Lung (tissue), 11 donors: ENCODE measurements at regions not wholly inside any gene's neighbourhood (a gene's known extent, or its start where the extent isn't known, plus 50 kb on each side); places are given as distances from the start of the nearest gene placed in this dataset.

Experiments
- ATAC-seq: fragments of 200-7000 bp; cut with Tn5 transposase; one replicate; pipeline ENCODE4 v1.9.1; 2020; ENCODE audit warnings: moderate number of reproducible peaks; ENCODE audit not compliant: insufficient read depth, low FRiP score
- DNase-seq, 3 donors: peaks; one replicate each; pipeline ENCODE4 v3.0.0-alpha.2; 2013 to 2017
- H3K27ac ChIP-seq, 2 donors: one replicate each; pipeline ENCODE4 v1.5.1; 2013; ENCODE audit warnings: mild to moderate bottlenecking in 2 of 2, moderate library complexity in 2 of 2, control low read depth in 1 of 2, inconsistent platforms in 1 of 2, low read depth in 1 of 2, low read length in 1 of 2
- H3K27me3 ChIP-seq, 3 donors: one replicate each; pipeline ENCODE4 v1.5.1; 2013; ENCODE audit warnings: low read length in 2 of 3; ENCODE audit not compliant: control insufficient read depth in 3 of 3, insufficient read depth in 3 of 3
- H3K36me3 ChIP-seq, 4 donors: one replicate each; pipeline ENCODE4 v1.5.1; 2013; ENCODE audit warnings: low read length in 4 of 4, mild to moderate bottlenecking in 1 of 4, moderate library complexity in 1 of 4; ENCODE audit not compliant: control insufficient read depth in 4 of 4, insufficient read depth in 4 of 4
- H3K4me1 ChIP-seq, 5 donors: one replicate each; pipeline ENCODE4 v1.5.1; 2013; ENCODE audit warnings: low read length in 5 of 5, mild to moderate bottlenecking in 2 of 5, moderate library complexity in 1 of 5; ENCODE audit not compliant: control insufficient read depth in 5 of 5, insufficient read depth in 5 of 5
- H3K4me3 ChIP-seq: one replicate; pipeline ENCODE4 v1.5.1; 2013; ENCODE audit warnings: mild to moderate bottlenecking, control low read depth, moderate library complexity
- H3K9ac ChIP-seq, 2 donors: one replicate each; pipeline ENCODE4 v1.5.1; 2013; ENCODE audit warnings: low read length in 2 of 2, control low read depth in 1 of 2; ENCODE audit not compliant: insufficient read depth in 1 of 2
- H3K9me3 ChIP-seq, 4 donors: one replicate each; pipeline ENCODE4 v1.5.1; 2013; ENCODE audit warnings: low read length in 3 of 4, mild to moderate bottlenecking in 1 of 4, moderate library complexity in 1 of 4; ENCODE audit not compliant: control insufficient read depth in 4 of 4, insufficient read depth in 3 of 4
- WGBS, 2 donors: extraction: QIAGEN DNeasy Blood & Tissue Kit; methylation state at CpG; one replicate each; pipeline ENCODE4 v1.1.7; 2013; 5-methylcytosine and 5-hydroxymethylcytosine counted together
- TF ChIP-seq, protein P1 (sequence below): IDR thresholded peaks from 2 replicates; pipeline ENCODE4 v1.5.1; 2012; ENCODE audit warnings: mild to moderate bottlenecking; ENCODE audit errors: control extremely low read depth, extremely low read depth
- donor health status: control.
- donor health status: control.
- donor health status: Bipolar disorder and iron deficiency.
- donor health status: healthy.
- donor health status: DM: yes; HTN: yes; CAD: no.

DNA sequence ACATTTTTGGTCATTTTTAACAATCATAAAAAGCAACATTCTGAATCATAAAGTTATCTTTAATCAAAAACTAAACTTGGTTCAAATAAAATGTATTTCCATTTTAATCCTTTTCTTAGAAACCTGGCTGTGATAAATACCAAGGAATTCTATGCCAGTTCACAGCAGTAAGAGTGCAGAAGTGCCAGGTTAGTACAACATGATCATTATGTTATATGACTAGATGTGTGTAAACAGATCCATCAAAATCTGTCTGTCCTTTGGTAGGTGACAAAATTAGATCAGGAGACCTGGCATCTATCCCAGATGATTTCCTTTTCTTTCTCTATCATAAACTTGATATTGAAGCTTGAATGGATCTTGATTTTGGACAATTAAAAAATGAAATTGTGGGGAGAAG lies 200.6 kb upstream of the STXBP6 start:
- DNase-seq (no peak), ATAC-seq (no peak)
- H3K4me1 ChIP-seq = no peaks in the 10 kb centered on the region
- H3K4me3 ChIP-seq = no peak overlapping the region
- H3K36me3 ChIP-seq = no peaks in the 10 kb centered on the region
- H3K9me3 ChIP-seq = no peaks in the 10 kb centered on the region
- H3K27ac ChIP-seq = no peak overlapping the region
- H3K9ac ChIP-seq = no peak overlapping the region
- no peaks in the 10 kb centered on the region for H3K27me3 ChIP-seq
- TF ChIP-seq, protein P1, sequence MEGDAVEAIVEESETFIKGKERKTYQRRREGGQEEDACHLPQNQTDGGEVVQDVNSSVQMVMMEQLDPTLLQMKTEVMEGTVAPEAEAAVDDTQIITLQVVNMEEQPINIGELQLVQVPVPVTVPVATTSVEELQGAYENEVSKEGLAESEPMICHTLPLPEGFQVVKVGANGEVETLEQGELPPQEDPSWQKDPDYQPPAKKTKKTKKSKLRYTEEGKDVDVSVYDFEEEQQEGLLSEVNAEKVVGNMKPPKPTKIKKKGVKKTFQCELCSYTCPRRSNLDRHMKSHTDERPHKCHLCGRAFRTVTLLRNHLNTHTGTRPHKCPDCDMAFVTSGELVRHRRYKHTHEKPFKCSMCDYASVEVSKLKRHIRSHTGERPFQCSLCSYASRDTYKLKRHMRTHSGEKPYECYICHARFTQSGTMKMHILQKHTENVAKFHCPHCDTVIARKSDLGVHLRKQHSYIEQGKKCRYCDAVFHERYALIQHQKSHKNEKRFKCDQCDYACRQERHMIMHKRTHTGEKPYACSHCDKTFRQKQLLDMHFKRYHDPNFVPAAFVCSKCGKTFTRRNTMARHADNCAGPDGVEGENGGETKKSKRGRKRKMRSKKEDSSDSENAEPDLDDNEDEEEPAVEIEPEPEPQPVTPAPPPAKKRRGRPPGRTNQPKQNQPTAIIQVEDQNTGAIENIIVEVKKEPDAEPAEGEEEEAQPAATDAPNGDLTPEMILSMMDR = no peak

DNA sequence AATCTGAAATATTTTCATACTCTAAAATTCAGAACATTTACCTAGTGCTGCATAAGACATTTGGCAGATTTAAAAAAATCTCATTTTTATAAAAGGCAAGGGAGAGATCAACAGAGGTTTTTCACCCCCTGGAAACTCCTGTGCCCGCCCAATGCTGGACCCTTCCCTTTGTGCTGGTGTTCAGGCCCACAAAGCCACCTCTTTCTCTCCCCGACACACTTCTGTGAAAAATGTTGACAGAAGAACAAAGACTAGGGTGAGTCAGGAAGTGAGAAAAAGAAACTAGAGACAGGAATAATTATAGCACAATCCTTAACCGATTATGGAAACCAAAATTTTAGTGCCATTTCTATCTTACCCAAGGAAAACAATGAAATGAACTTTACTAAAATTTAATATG lies 197.7 kb upstream of the STXBP6 start:
- Histone ChIP-seq H3K4me1 (no peaks in the 10 kb centered on the region), H3K27me3 (no peaks in the 10 kb centered on the region), H3K9ac (no peak overlapping the region), H3K27ac (no peak overlapping the region), H3K36me3 (no peaks in the 10 kb centered on the region), H3K4me3 (no peak overlapping the region), H3K9me3 (peaks cover 0 to 4% (median 0%) of the 10 kb centered on the region in 4 donors)
- 66 to 68% methylated on average over 3 of the region's 3 CpGs for WGBS, 2 donors
- TF ChIP-seq, protein P1 = no peak
- ATAC-seq (no peak), DNase-seq (no peak)

DNA sequence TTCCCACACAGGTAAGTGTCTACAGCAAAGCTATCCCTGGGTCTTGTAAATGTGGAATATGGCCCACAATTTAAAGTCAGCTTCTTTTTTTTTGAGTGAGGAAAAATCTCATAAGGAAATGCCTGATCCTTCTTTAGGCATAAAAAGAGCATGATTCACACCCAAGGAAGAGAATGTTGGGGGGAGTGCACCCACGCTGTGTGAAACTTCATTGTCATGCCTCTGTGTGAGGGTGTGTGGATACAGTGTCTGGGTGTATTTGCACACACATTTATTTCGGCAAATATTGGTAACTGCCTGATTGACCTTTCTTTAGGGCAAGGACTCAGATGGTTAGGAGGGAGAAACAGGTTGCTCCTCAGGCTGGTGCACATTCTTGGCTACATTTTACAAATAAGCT lies 196.8 kb upstream of the STXBP6 start:
- ATAC-seq (no peak), DNase-seq (no peak)
- no peak overlapping the region for H3K27ac ChIP-seq
- H3K4me3 ChIP-seq = no peak overlapping the region
- H3K4me1 ChIP-seq = no peaks in the 10 kb centered on the region
- H3K9ac ChIP-seq = no peak overlapping the region
- 84 to 85% methylated on average over 2 of the region's 2 CpGs for WGBS, 2 donors
- TF ChIP-seq, protein P1 = no peak
- H3K36me3 ChIP-seq = no peaks in the 10 kb centered on the region
- H3K27me3 ChIP-seq = no peaks in the 10 kb centered on the region
- peaks cover 0 to 4% (median 0%) of the 10 kb centered on the region in 4 donors for H3K9me3 ChIP-seq

DNA sequence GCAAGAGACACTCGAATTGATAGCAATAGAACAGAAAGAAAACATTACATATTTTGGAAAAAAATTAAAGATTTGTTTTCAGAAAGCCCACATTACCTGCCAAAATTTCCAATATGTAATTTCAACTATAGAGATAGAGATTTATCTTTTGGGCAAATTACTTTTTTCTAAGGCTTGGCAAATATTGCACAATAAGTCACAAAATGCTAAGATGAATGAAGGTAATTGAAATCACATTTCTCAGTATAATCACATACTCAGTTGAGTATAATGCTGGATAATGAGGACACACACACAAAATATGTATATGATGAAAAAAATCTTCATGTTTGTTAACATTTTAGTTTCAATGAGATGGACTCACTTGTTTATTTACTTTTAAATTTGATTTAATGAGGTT lies 189.2 kb upstream of the STXBP6 start:
- peaks cover 0 to 3% (median 1%) of the 10 kb centered on the region in 4 donors for H3K9me3 ChIP-seq
- ATAC-seq (no peak), DNase-seq (no peak)
- no peaks in the 10 kb centered on the region for H3K36me3 ChIP-seq
- H3K4me3 ChIP-seq = no peak overlapping the region
- TF ChIP-seq, protein P1 = no peak
- WGBS, 2 donors = 58 to 81% methylated on average over 1 of the region's 1 CpG
- no peaks in the 10 kb centered on the region for H3K27me3 ChIP-seq
- no peak overlapping the region for H3K27ac ChIP-seq
- H3K9ac ChIP-seq = no peak overlapping the region
- H3K4me1 ChIP-seq = no peaks in the 10 kb centered on the region
